WERI-Rb-1 (cell line): ENCODE measurements at regions not wholly inside any gene's neighbourhood (a gene's known extent, or its start where the extent isn't known, plus 50 kb on each side); places are given as distances from the start of the nearest gene placed in this dataset.

Experiments
- DNase-seq: peaks from one replicate; pipeline ENCODE4 v3.0.0-alpha.2; 2020
- H3K27ac ChIP-seq: fragments of 250-450 bp; sonication (Bioruptor Pico); 2 replicates; pipeline ENCODE4 v1.5.1; 2020; ENCODE audit warnings: mild to moderate bottlenecking, moderate library complexity
- H3K27me3 ChIP-seq: fragments of 250-450 bp; sonication (Bioruptor Pico); 2 replicates; pipeline ENCODE4 v1.5.1; 2021; ENCODE audit warnings: mild to moderate bottlenecking, low read depth, moderate library complexity; ENCODE audit not compliant: insufficient read depth, severe bottlenecking
- H3K36me3 ChIP-seq: fragments of 250-450 bp; sonication (Bioruptor Pico); 2 replicates; pipeline ENCODE4 v1.5.1; 2020; ENCODE audit warnings: mild to moderate bottlenecking, moderate library complexity
- H3K4me3 ChIP-seq: 2 replicates; pipeline ENCODE4 v1.5.1; 2011; ENCODE audit warnings: low read depth, mild to moderate bottlenecking, control low read depth, low read length
- H3K9me3 ChIP-seq: fragments of 250-450 bp; sonication (Bioruptor Pico); 2 replicates; pipeline ENCODE4 v1.5.1; 2021; ENCODE audit warnings: mild to moderate bottlenecking, moderate library complexity; ENCODE audit not compliant: severe bottlenecking
- CTCF ChIP-seq: IDR thresholded peaks from 2 replicates; pipeline ENCODE4 v1.5.1; 2011; ENCODE audit warnings: low read depth, mild to moderate bottlenecking, control low read depth, inconsistent platforms, low read length

- H3K36me3 ChIP-seq, result no peaks in the 10 kb centered on the region
- DNase-seq, result no peak
- H3K27ac ChIP-seq, result no peak overlapping the region
- no peak overlapping the region for H3K4me3 ChIP-seq
- no peaks in the 10 kb centered on the region for H3K27me3 ChIP-seq
- TF ChIP-seq CTCF, result no peak
- H3K9me3 ChIP-seq, result no peaks in the 10 kb centered on the region
Measured at GRCh38 chr6:15980801-15981200, 148.1 kb upstream of the MYLIP start.

- Histone ChIP-seq H3K9me3 (peaks cover 3% of the 10 kb centered on the region), H3K27me3 (no peaks in the 10 kb centered on the region), H3K4me3 (no peak overlapping the region), H3K36me3 (no peaks in the 10 kb centered on the region), H3K27ac (no peak overlapping the region)
- TF ChIP-seq CTCF, result no peak
- no peak for DNase-seq
Measured at GRCh38 chr6:15978426-15978825, 150.5 kb upstream of the MYLIP start.

- Histone ChIP-seq H3K4me3 (no peak overlapping the region), H3K27ac (no peak overlapping the region), H3K36me3 (no peaks in the 10 kb centered on the region), H3K27me3 (no peaks in the 10 kb centered on the region), H3K9me3 (peaks cover 8% of the 10 kb centered on the region)
- no peak for TF ChIP-seq CTCF
- DNase-seq, result no peak
Measured at GRCh38 chr6:15977050-15977449, 151.8 kb upstream of the MYLIP start.

GRCh38 chr6:15974817-15975216 lies 154.1 kb upstream of the MYLIP start:
- Histone ChIP-seq H3K9me3 (peaks cover 8% of the 10 kb centered on the region), H3K36me3 (no peaks in the 10 kb centered on the region), H3K27ac (no peak overlapping the region), H3K27me3 (no peaks in the 10 kb centered on the region), H3K4me3 (no peak overlapping the region)
- DNase-seq, result no peak
- TF ChIP-seq CTCF, result no peak

GRCh38 chr6:15970517-15970916 lies 158.4 kb upstream of the MYLIP start:
- no peaks in the 10 kb centered on the region for H3K27me3 ChIP-seq
- H3K27ac ChIP-seq, result no peak overlapping the region
- no peak overlapping the region for H3K4me3 ChIP-seq
- no peaks in the 10 kb centered on the region for H3K36me3 ChIP-seq
- peaks cover 8% of the 10 kb centered on the region for H3K9me3 ChIP-seq
- no peak for DNase-seq
- TF ChIP-seq CTCF, result no peak

- Histone ChIP-seq H3K27me3 (no peaks in the 10 kb centered on the region), H3K36me3 (no peaks in the 10 kb centered on the region), H3K9me3 (peaks cover 8% of the 10 kb centered on the region), H3K4me3 (no peak overlapping the region), H3K27ac (no peak overlapping the region)
- TF ChIP-seq CTCF, result no peak
- no peak for DNase-seq
Measured at GRCh38 chr6:15969236-15969778, 159.6 kb upstream of the MYLIP start.
